OCI-LY3 (cell line): ENCODE measurements at regions not wholly inside any gene's neighbourhood (a gene's known extent, or its start where the extent isn't known, plus 50 kb on each side); places are given as distances from the start of the nearest gene placed in this dataset.

Source experiments
- EZH2phosphoT487 ChIP-seq: fragments of 200-600 bp; shearing (Covaris generic); IDR thresholded peaks from 2 replicates; pipeline ENCODE4 v1.6.1; 2018; ENCODE audit warnings: antibody characterized with exemption, mixed run types, low read depth
- TF ChIP-seq, protein P1 (sequence below): fragments of 200-600, 300-600 bp; sonication (generic); IDR thresholded peaks from 2 replicates; pipeline ENCODE4 v1.5.1; 2014; ENCODE audit warnings: antibody characterized with exemption, low read length, low read depth

DNA sequence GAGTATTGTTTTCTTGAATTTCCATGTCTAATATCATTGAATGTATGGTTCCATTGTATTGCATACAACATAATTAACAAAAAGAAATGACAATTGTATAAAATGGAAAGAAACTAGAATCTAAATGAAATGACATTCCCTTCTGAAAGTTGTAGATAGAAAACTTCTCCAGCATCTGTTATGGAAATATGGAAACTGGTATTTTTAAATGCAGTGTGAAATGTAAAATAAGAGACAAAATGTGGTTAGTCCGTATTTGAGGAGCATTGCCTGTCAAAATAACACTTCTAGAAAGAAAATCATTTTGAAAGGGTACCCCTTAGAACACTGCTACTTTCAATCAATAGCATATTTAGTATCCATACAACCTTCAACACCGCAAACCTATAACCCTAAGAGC, 286.3 kb upstream of the CELF2 start:
- TF ChIP-seq, protein P1, sequence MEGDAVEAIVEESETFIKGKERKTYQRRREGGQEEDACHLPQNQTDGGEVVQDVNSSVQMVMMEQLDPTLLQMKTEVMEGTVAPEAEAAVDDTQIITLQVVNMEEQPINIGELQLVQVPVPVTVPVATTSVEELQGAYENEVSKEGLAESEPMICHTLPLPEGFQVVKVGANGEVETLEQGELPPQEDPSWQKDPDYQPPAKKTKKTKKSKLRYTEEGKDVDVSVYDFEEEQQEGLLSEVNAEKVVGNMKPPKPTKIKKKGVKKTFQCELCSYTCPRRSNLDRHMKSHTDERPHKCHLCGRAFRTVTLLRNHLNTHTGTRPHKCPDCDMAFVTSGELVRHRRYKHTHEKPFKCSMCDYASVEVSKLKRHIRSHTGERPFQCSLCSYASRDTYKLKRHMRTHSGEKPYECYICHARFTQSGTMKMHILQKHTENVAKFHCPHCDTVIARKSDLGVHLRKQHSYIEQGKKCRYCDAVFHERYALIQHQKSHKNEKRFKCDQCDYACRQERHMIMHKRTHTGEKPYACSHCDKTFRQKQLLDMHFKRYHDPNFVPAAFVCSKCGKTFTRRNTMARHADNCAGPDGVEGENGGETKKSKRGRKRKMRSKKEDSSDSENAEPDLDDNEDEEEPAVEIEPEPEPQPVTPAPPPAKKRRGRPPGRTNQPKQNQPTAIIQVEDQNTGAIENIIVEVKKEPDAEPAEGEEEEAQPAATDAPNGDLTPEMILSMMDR, result no peak
- TF ChIP-seq EZH2phosphoT487, result no peak
